ENCODE measurements at regions not wholly inside any gene's neighbourhood (a gene's known extent, or its start where the extent isn't known, plus 50 kb on each side); places are given as distances from the start of the nearest gene placed in this dataset.

DNA sequence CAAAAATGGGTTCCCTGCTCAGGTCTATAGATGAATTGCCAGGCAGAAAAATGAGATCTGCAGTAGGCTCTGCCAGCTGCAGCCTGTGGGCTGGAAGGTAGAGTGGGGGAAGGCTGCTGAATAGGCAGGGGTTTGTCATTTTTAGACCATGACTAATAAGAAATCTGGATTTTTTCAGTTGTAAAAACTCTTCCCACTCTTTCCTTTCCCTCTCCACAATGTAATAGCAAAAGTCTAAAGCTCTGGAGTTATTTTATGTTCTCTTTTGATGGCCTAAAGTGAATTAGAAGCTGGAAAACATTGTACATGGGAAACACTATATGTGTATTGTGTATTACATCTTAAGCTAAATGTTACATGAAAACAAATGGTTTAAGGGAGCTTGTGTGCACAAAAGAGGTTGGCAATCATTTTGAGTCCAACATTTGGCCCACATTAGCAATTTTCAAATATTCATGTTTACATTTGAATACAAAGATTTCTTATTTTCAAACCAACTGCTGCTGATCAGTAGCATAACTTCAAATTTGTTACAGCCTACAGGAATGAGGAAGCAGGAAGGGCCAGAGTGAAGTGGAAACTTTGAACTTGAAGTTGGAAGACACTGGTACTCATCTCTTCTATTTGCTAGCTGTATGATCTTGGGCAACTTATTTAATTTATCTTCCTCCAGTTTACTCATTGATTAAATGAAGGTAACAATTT is 407.1 kb downstream of the SLC4A3 start:
- Histone ChIP-seq H3K4me3 (no peak overlapping the region), H3K9me3 (replicated peaks) (no peaks in the 10 kb centered on the region), H3K4me1 (no peaks in the 10 kb centered on the region), H3K27me3 (ENCODE audit: low read depth) (no peaks in the 10 kb centered on the region), H3K27ac (replicated peaks) (no peak overlapping the region), H3K36me3 (no peaks in the 10 kb centered on the region)
- no peak for DNase-seq
- TF ChIP-seq CTCF (IDR thresholded peaks at IDR 0.05; ENCODE audit: borderline replicate concordance): no peak
- intact Hi-C loops (cut with micrococcal nuclease): no loop called here

- no peaks in the 10 kb centered on the region for H3K9me3 ChIP-seq (replicated peaks)
- H3K27me3 ChIP-seq (ENCODE audit: low read depth): peaks cover 5% of the 10 kb centered on the region
- TF ChIP-seq CTCF (IDR thresholded peaks at IDR 0.05; ENCODE audit: borderline replicate concordance): no peak
- DNase-seq: no peak
- H3K36me3 ChIP-seq: no peaks in the 10 kb centered on the region
- H3K4me1 ChIP-seq: no peaks in the 10 kb centered on the region
- no peak overlapping the region for H3K4me3 ChIP-seq
- intact Hi-C loops (cut with micrococcal nuclease): no loop called here
- H3K27ac ChIP-seq (replicated peaks): no peak overlapping the region
Measured at GRCh38 chr2:220036431-220036830, 409.0 kb downstream of the SLC4A3 start.

DNA sequence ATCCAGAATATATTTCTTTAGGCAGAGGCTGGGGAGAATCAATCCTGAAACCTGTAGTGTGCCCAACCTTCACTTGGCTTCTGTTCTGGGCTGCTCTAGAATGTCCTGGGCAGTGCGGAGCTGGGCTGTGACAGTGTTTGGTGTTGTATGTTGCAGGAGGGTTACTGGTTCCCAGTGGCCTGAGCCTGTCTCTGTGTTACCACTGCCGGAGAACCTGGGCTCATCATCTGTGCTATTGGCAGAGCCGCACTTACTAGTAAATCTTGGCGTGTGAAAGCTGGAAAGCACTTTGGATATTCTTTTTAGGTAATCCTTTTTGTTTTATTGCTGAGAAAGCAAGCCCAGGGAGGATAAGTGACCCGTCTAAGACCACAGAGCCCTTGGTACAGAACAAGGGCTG is 412.9 kb downstream of the SLC4A3 start:
- H3K9me3 ChIP-seq (replicated peaks): no peaks in the 10 kb centered on the region
- H3K27me3 ChIP-seq (ENCODE audit: low read depth): peaks cover 9% of the 10 kb centered on the region
- TF ChIP-seq CTCF (IDR thresholded peaks at IDR 0.05; ENCODE audit: borderline replicate concordance): no peak
- intact Hi-C loops (cut with micrococcal nuclease): no loop called here
- DNase-seq: no peak
- H3K36me3 ChIP-seq: no peaks in the 10 kb centered on the region
- no peaks in the 10 kb centered on the region for H3K4me1 ChIP-seq
- no peak overlapping the region for H3K4me3 ChIP-seq
- H3K27ac ChIP-seq (replicated peaks): no peak overlapping the region

DNA sequence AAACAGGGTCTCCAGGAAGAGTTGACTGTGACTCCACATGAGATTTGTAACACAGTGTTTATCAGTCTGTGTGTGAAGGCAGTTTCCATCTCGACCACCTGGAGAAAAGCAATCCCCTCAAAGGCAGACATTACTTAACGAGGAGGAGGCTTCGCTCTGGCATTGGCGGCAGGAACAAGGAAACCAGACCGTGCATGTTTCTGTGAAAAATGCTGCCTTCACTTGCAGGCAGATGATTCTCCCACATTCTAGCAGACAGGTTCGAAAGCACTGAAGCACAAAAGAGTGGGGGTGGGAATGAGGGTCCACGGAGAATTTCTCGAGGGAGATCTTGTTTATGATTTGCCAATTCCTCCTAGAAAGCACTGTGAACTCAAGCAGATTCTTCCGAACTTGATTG is 414.0 kb downstream of the SLC4A3 start:
- intact Hi-C loops (cut with micrococcal nuclease): no loop called here
- no peak for TF ChIP-seq CTCF (IDR thresholded peaks at IDR 0.05; ENCODE audit: borderline replicate concordance)
- peaks cover 9% of the 10 kb centered on the region for H3K27me3 ChIP-seq (ENCODE audit: low read depth)
- H3K9me3 ChIP-seq (replicated peaks): no peaks in the 10 kb centered on the region
- H3K27ac ChIP-seq (replicated peaks): no peak overlapping the region
- no peaks in the 10 kb centered on the region for H3K4me1 ChIP-seq
- DNase-seq: no peak
- H3K36me3 ChIP-seq: no peaks in the 10 kb centered on the region
- H3K4me3 ChIP-seq: no peak overlapping the region

DNA sequence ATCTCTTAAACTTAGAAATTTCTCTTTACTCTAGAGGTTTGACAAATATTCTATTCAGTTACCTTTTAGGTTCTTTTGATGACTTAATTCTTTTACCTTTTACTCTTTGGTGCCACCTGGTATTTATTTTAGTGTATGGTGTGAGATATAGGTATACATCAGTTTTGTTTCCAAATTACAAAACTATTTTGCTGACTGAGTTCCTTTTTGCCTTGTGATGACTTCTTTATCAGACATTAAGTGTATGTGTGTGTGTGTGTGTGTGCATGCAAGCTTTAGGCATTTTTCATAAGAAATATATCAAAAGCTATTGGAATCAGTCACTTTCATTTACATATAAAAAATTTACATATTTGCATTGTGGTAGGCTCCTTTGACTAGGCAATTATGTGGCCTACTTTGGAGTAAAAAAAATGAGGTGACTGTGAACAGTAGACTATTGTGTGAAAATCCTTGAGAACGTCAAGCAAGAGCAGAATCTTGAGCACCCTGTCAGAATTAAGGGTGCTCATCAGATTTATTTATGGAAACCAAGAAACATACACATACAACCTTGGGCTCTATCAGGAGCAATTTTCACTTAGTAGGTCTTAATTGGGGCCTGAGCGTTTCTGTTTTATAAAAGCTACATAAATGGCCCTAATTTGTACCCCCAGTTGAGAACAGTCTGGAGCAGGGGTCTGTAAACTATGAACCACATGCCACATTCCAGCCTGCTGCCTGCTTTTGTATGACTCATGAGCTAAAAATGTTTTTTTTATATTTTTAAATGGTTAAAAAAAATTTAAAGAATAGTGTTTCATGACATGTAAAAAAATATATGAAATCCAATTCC is 415.9 kb downstream of the SLC4A3 start:
- Histone ChIP-seq H3K27me3 (ENCODE audit: low read depth) (peaks cover 9% of the 10 kb centered on the region), H3K27ac (replicated peaks) (no peak overlapping the region), H3K4me1 (no peaks in the 10 kb centered on the region), H3K4me3 (no peak overlapping the region), H3K9me3 (replicated peaks) (no peaks in the 10 kb centered on the region), H3K36me3 (no peaks in the 10 kb centered on the region)
- no peak for DNase-seq
- intact Hi-C loops (cut with micrococcal nuclease): no loop called here
- TF ChIP-seq CTCF (IDR thresholded peaks at IDR 0.05; ENCODE audit: borderline replicate concordance): no peak
